Keratinocyte (primary cell): ENCODE measurements at regions not wholly inside any gene's neighbourhood (a gene's known extent, or its start where the extent isn't known, plus 50 kb on each side); places are given as distances from the start of the nearest gene placed in this dataset.
A peak's percentile ranks its signal among the peaks of the same experiment; 100 is the strongest.

Source experiments
- DNase-seq: peaks from one replicate; pipeline ENCODE4 v3.0.0-alpha.2; 2011; ENCODE audit warnings: low read depth, missing footprints, low spot score
- FAIRE-seq: peaks from 2 replicates; lab custom pipeline; 2011; peaks lifted over from hg19 to GRCh38; lab: Jason Lieb, UNC
- H2AFZ ChIP-seq: 2 replicates; pipeline ENCODE4 v1.6.0; 2012; ENCODE audit warnings: low read length, control low read depth, inconsistent platforms; ENCODE audit not compliant: control insufficient read depth
- H3K27ac ChIP-seq: 2 replicates; pipeline ENCODE4 v1.5.1; 2011; ENCODE audit warnings: low read length; ENCODE audit not compliant: control insufficient read depth, insufficient read depth
- H3K27me3 ChIP-seq: 3 replicates; pipeline ENCODE4 v1.6.0; 2011; ENCODE audit warnings: low read length; ENCODE audit not compliant: control insufficient read depth, insufficient read depth; ENCODE audit errors: extremely low read depth
- H3K36me3 ChIP-seq, 2 experiments: 2 replicates in 1 of 2; 3 replicates in 1 of 2; pipeline ENCODE4 v1.5.1; 2011; ENCODE audit warnings: low read length in 2 of 2, mild to moderate bottlenecking in 1 of 2; ENCODE audit not compliant: control insufficient read depth in 2 of 2, insufficient read depth in 2 of 2; ENCODE audit errors: extremely low read depth in 1 of 2
- H3K4me1 ChIP-seq: 3 replicates; pipeline ENCODE4 v1.5.1; 2011; ENCODE audit warnings: low read length; ENCODE audit not compliant: control insufficient read depth, insufficient read depth; ENCODE audit errors: extremely low read depth
- H3K4me2 ChIP-seq: 3 replicates; pipeline ENCODE4 v1.6.0; 2011; ENCODE audit warnings: low read depth, low read length; ENCODE audit not compliant: control insufficient read depth, insufficient read depth; ENCODE audit errors: extremely low read depth
- H3K4me3 ChIP-seq, 3 experiments: fragments of 200-600 bp in 1 of 3; sonication (generic) in 1 of 3; 2 replicates in 2 of 3; 3 replicates in 1 of 3; pipeline ENCODE4 v1.5.1; 2011 to 2016; ENCODE audit warnings: low read length in 3 of 3, mild to moderate bottlenecking in 3 of 3, control low read depth in 2 of 3, inconsistent platforms in 1 of 3, low read depth in 1 of 3, mixed read lengths in 1 of 3, mixed run types in 1 of 3, moderate library complexity in 1 of 3; ENCODE audit not compliant: control insufficient read depth in 2 of 3, insufficient read depth in 2 of 3; ENCODE audit errors: extremely low read depth in 1 of 3
- H3K79me2 ChIP-seq: 2 replicates; pipeline ENCODE4 v1.6.0; 2012; ENCODE audit warnings: low read length; ENCODE audit not compliant: control insufficient read depth, insufficient read depth
- H3K9ac ChIP-seq: 3 replicates; pipeline ENCODE4 v1.6.0; 2011; ENCODE audit warnings: low read length; ENCODE audit not compliant: control insufficient read depth, insufficient read depth; ENCODE audit errors: extremely low read depth
- H3K9me1 ChIP-seq: 3 replicates; pipeline ENCODE4 v1.6.0; 2011; ENCODE audit warnings: low read length; ENCODE audit not compliant: control insufficient read depth, insufficient read depth; ENCODE audit errors: extremely low read depth
- H3K9me3 ChIP-seq: 2 replicates; pipeline ENCODE4 v1.5.1; 2012; ENCODE audit warnings: low read depth, low read length; ENCODE audit not compliant: control insufficient read depth
- H4K20me1 ChIP-seq: 3 replicates; pipeline ENCODE4 v1.6.0; 2011; ENCODE audit warnings: low read length; ENCODE audit not compliant: control insufficient read depth, insufficient read depth; ENCODE audit errors: extremely low read depth
- EZH2 ChIP-seq: IDR thresholded peaks from one replicate; pipeline ENCODE4 v1.6.1; 2012; ENCODE audit warnings: inconsistent platforms, mild to moderate bottlenecking, low read length, moderate library complexity
- dilution Hi-C: fragments of 300-500 bp; cut with MboI; formaldehyde crosslinking; loops from one replicate; pipeline ENCODE4 v1.7.0; 2020; ENCODE audit warnings: low sequenced_read_pairs; ENCODE audit not compliant: extremely low pct_ligation_motif_present
- TF ChIP-seq, protein P1 (sequence below), 3 experiments: IDR thresholded peaks in 1 of 3; conservative IDR thresholded peaks in 1 of 3; optimal IDR thresholded peaks in 1 of 3; 2 replicates in 2 of 3; 3 replicates in 1 of 3; pipeline versions ENCODE3 to v1.5.1; 2011; ENCODE audit warnings: low read length in 3 of 3, mild to moderate bottlenecking in 3 of 3, moderate library complexity in 2 of 3, control low read depth in 1 of 3, inconsistent platforms in 1 of 3; ENCODE audit not compliant: insufficient read depth in 2 of 3; ENCODE audit errors: extremely low read depth in 1 of 3

DNA sequence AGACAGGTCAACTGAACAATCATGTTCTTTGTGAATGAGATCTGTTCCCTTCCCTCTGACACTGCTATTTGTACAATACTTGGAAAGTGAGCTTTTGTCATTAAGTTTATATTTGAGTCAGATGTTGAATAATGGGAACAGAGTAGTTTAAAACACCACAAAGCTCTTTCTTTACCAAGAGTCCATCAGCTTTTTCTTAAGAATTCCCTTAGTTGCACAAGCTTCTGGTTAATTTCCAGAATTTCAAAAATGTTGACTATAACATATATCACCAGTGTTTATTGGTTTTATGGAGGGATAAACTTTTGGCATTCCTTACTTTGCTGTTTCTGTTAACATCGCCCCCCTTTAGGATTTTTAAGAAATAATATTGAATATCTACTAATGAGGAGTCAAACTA, 403.7 kb downstream of the CCDC85A start:
- Histone ChIP-seq H3K9me1 (no peaks in the 10 kb centered on the region), H3K4me1 (peaks cover 6% of the 10 kb centered on the region), H3K36me3 (no peaks in the 10 kb centered on the region), H3K4me3 (no peak overlapping the region), H3K27ac (no peak overlapping the region), H2AFZ (no peak overlapping the region), H3K4me2 (no peak overlapping the region), H4K20me1 (no peaks in the 10 kb centered on the region), H3K27me3 (no peaks in the 10 kb centered on the region), H3K9me3 (no peaks in the 10 kb centered on the region), H3K79me2 (no peaks in the 10 kb centered on the region), H3K9ac (no peak overlapping the region)
- TF ChIP-seq EZH2: no peak
- TF ChIP-seq, protein P1, sequence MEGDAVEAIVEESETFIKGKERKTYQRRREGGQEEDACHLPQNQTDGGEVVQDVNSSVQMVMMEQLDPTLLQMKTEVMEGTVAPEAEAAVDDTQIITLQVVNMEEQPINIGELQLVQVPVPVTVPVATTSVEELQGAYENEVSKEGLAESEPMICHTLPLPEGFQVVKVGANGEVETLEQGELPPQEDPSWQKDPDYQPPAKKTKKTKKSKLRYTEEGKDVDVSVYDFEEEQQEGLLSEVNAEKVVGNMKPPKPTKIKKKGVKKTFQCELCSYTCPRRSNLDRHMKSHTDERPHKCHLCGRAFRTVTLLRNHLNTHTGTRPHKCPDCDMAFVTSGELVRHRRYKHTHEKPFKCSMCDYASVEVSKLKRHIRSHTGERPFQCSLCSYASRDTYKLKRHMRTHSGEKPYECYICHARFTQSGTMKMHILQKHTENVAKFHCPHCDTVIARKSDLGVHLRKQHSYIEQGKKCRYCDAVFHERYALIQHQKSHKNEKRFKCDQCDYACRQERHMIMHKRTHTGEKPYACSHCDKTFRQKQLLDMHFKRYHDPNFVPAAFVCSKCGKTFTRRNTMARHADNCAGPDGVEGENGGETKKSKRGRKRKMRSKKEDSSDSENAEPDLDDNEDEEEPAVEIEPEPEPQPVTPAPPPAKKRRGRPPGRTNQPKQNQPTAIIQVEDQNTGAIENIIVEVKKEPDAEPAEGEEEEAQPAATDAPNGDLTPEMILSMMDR (optimal IDR thresholded peaks at IDR 0.05 in 1 of 3, IDR thresholded peaks at IDR 0.05 in 1 of 3, conservative IDR thresholded peaks at IDR 0.05 in 1 of 3; ENCODE audit: extremely low read depth in 1 of 3, insufficient read depth in 2 of 3, low read length in 3 of 3): no peak
- no peak for FAIRE-seq
- dilution Hi-C loops: no loop called here
- no peak for DNase-seq

DNA sequence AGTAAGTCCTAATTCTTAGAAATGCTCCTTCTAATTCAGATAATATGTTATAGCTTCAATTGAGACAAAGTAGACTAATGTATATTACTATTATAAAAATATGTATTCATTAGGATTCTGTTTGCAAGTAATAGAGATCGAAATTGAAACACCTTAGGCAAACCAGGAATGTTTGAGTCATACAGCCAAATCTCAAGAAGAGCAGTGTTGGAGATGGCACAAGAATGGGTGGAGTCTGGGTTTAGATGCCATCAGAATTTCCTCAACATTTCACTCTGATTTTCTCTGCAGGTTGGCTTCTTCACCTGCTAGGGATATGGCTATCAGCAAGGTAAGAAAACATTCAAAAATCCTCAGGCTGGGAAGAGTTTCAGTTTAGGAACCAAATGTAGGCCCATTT, 405.4 kb downstream of the CCDC85A start:
- Histone ChIP-seq H3K9me3 (no peaks in the 10 kb centered on the region), H3K27me3 (no peaks in the 10 kb centered on the region), H3K4me1 (peaks cover 3% of the 10 kb centered on the region), H3K9ac (no peak overlapping the region), H3K36me3 (no peaks in the 10 kb centered on the region), H3K27ac (no peak overlapping the region), H4K20me1 (no peaks in the 10 kb centered on the region), H3K4me2 (peak overlapping the region; percentile 5), H2AFZ (no peak overlapping the region), H3K9me1 (no peaks in the 10 kb centered on the region), H3K79me2 (no peaks in the 10 kb centered on the region), H3K4me3 (no peak overlapping the region)
- DNase-seq (no peak), FAIRE-seq (peak; percentile 58)
- dilution Hi-C loops: no loop called here
- TF ChIP-seq EZH2: no peak
- TF ChIP-seq, protein P1 (optimal IDR thresholded peaks at IDR 0.05 in 1 of 3, IDR thresholded peaks at IDR 0.05 in 1 of 3, conservative IDR thresholded peaks at IDR 0.05 in 1 of 3; ENCODE audit: extremely low read depth in 1 of 3, insufficient read depth in 2 of 3, low read length in 3 of 3): no peak
